H1 (cell line): ENCODE measurements at regions not wholly inside any gene's neighbourhood (a gene's known extent, or its start where the extent isn't known, plus 50 kb on each side); places are given as distances from the start of the nearest gene placed in this dataset.

Source experiments
- CTCF ChIA-PET: fragments of 300-600 bp; sonication (Branson Sonifier 250); formaldehyde crosslinking; loops from one replicate; lab custom pipeline; 2021; ENCODE audit not compliant: partially characterized antibody; lab: Charles Lee
- POLR2A ChIA-PET: fragments of 300-600 bp; sonication (Branson Sonifier 250); formaldehyde crosslinking; loops from one replicate; lab custom pipeline; 2021; ENCODE audit warnings: inconsistent platforms; ENCODE audit not compliant: partially characterized antibody; lab: Charles Lee
- DNase-seq, 2 experiments: peaks; one replicate each; pipeline versions ENCODE4 v3.0.0 to v3.0.0-alpha.2; 2010 to 2022; ENCODE audit warnings: low spot score in 2 of 2, low read depth in 1 of 2, mixed read lengths in 1 of 2
- FAIRE-seq: peaks from 2 replicates; lab custom pipeline; 2011; peaks lifted over from hg19 to GRCh38; lab: Jason Lieb, UNC
- H2AFZ ChIP-seq: 2 replicates; pipeline ENCODE4 v1.8.1; 2012; ENCODE audit warnings: low read length, inconsistent platforms
- H2AK5ac ChIP-seq: 2 replicates; pipeline ENCODE4 v1.6.1; 2013; ENCODE audit warnings: low read depth, low read length
- H2BK120ac ChIP-seq: replicated peaks from 2 replicates; pipeline ENCODE3; 2013; ENCODE audit warnings: low read depth, low read length, inconsistent platforms
- H2BK12ac ChIP-seq: 2 replicates; pipeline ENCODE4 v1.6.1; 2013; ENCODE audit warnings: low read depth, low read length
- H2BK15ac ChIP-seq: 2 replicates; pipeline ENCODE4 v1.6.1; 2013; ENCODE audit warnings: low read length
- H2BK20ac ChIP-seq: 2 replicates; pipeline ENCODE4 v1.6.1; 2013; ENCODE audit warnings: low read length
- H2BK5ac ChIP-seq: 2 replicates; pipeline ENCODE4 v1.6.1; 2013; ENCODE audit warnings: low read depth, low read length
- H3K14ac ChIP-seq: 2 replicates; pipeline ENCODE4 v1.6.1; 2013; ENCODE audit warnings: inconsistent platforms; ENCODE audit not compliant: insufficient read length
- H3K18ac ChIP-seq: 2 replicates; pipeline ENCODE4 v1.6.1; 2013; ENCODE audit warnings: low read length; ENCODE audit errors: extremely low read depth
- H3K23ac ChIP-seq: 2 replicates; pipeline ENCODE4 v1.6.1; 2013; ENCODE audit warnings: inconsistent platforms; ENCODE audit not compliant: insufficient read length
- H3K23me2 ChIP-seq: 2 replicates; pipeline ENCODE4 v1.6.1; 2013; ENCODE audit warnings: low read depth, low read length
- H3K27ac ChIP-seq: 2 replicates; pipeline ENCODE4 v1.6.1; 2011; ENCODE audit warnings: low read depth, low read length, inconsistent platforms
- H3K27me3 ChIP-seq, 4 experiments: replicated peaks in 1 of 4; 1 replicate in 1 of 4; 2 replicates in 3 of 4; pipeline versions ENCODE4 v1.6.1 to v1.8.1; 2011 to 2013; ENCODE audit warnings: low read length in 3 of 4, mild to moderate bottlenecking in 3 of 4, inconsistent platforms in 2 of 4, mixed read lengths in 2 of 4, moderate library complexity in 1 of 4; ENCODE audit not compliant: control insufficient read depth in 3 of 4, insufficient read depth in 3 of 4; ENCODE audit errors: extremely low read depth in 1 of 4
- H3K36me3 ChIP-seq, 4 experiments: 2 replicates each; pipeline versions ENCODE4 v1.6.1 to v1.8.1; 2011 to 2013; ENCODE audit warnings: mild to moderate bottlenecking in 4 of 4, low read length in 3 of 4, moderate library complexity in 2 of 4, control low read depth in 1 of 4, inconsistent platforms in 1 of 4; ENCODE audit not compliant: insufficient read depth in 4 of 4, control insufficient read depth in 2 of 4
- H3K4ac ChIP-seq: replicated peaks from 2 replicates; pipeline ENCODE3; 2013; ENCODE audit warnings: low read length, low read depth, mixed read lengths, inconsistent platforms; ENCODE audit not compliant: insufficient read length
- H3K4me1 ChIP-seq, 4 experiments: replicated peaks in 1 of 4; 1 replicate in 1 of 4; 2 replicates in 3 of 4; pipeline versions ENCODE4 v1.6.1 to v1.8.1; 2011 to 2013; ENCODE audit warnings: low read length in 3 of 4, inconsistent platforms in 2 of 4, mixed read lengths in 1 of 4; ENCODE audit not compliant: insufficient read depth in 4 of 4, control insufficient read depth in 3 of 4
- H3K4me2 ChIP-seq, 2 experiments: 2 replicates each; pipeline versions ENCODE4 v1.6.1 to v1.8.1; 2011 to 2013; ENCODE audit warnings: low read depth in 2 of 2, low read length in 2 of 2, control low read depth in 1 of 2, inconsistent platforms in 1 of 2, mild to moderate bottlenecking in 1 of 2; ENCODE audit not compliant: insufficient read depth in 1 of 2
- H3K4me3 ChIP-seq, 4 experiments: fragments of 200-600, 300-600 bp in 1 of 4; sonication (generic), shearing (Covaris generic), sonication (Bioruptor Twin) in 1 of 4; 2 replicates each; pipeline versions ENCODE4 v1.5.1 to v1.8.1; 2011 to 2016; ENCODE audit warnings: low read length in 4 of 4, low read depth in 3 of 4, control low read depth in 2 of 4, inconsistent platforms in 2 of 4, mild to moderate bottlenecking in 2 of 4, mixed read lengths in 1 of 4, moderate library complexity in 1 of 4; ENCODE audit not compliant: insufficient read depth in 2 of 4; ENCODE audit errors: extremely low read depth in 1 of 4
- H3K56ac ChIP-seq: replicated peaks from 2 replicates; pipeline ENCODE3; 2013; ENCODE audit warnings: low read depth, mild to moderate bottlenecking, mixed read lengths, low read length, inconsistent platforms; ENCODE audit not compliant: insufficient read length
- H3K79me1 ChIP-seq: 2 replicates; pipeline ENCODE4 v1.6.1; 2013; ENCODE audit warnings: low read depth, low read length, control low read depth
- H3K79me2 ChIP-seq, 2 experiments: 2 replicates each; pipeline versions ENCODE4 v1.6.1 to v1.8.1; 2012 to 2013; ENCODE audit warnings: low read length in 2 of 2, mild to moderate bottlenecking in 2 of 2, inconsistent platforms in 1 of 2; ENCODE audit not compliant: insufficient read depth in 2 of 2, control insufficient read depth in 1 of 2
- H3K9ac ChIP-seq, 4 experiments: replicated peaks in 1 of 4; 1 replicate in 1 of 4; 2 replicates in 3 of 4; pipeline versions ENCODE4 v1.6.1 to v1.8.1; 2011 to 2013; ENCODE audit warnings: low read depth in 3 of 4, low read length in 3 of 4, control low read depth in 2 of 4, mild to moderate bottlenecking in 2 of 4, moderate library complexity in 2 of 4, inconsistent platforms in 1 of 4; ENCODE audit errors: extremely low read depth in 1 of 4
- H3K9me3 ChIP-seq, 2 experiments: 2 replicates each; pipeline versions ENCODE4 v1.6.1 to v1.8.1; 2012 to 2013; ENCODE audit warnings: mild to moderate bottlenecking in 2 of 2, moderate library complexity in 2 of 2, control low read depth in 1 of 2, inconsistent platforms in 1 of 2, low read depth in 1 of 2, low read length in 1 of 2, mixed read lengths in 1 of 2; ENCODE audit not compliant: insufficient read depth in 2 of 2
- H4K20me1 ChIP-seq, 2 experiments: replicated peaks in 1 of 2; 2 replicates each; pipeline versions ENCODE3 to v1.8.1; 2011 to 2013; ENCODE audit warnings: inconsistent platforms in 2 of 2, low read length in 2 of 2, mild to moderate bottlenecking in 1 of 2; ENCODE audit not compliant: insufficient read depth in 2 of 2, control insufficient read depth in 1 of 2
- H4K5ac ChIP-seq: 2 replicates; pipeline ENCODE4 v1.6.1; 2013; ENCODE audit warnings: low read length, low read depth, mixed read lengths, inconsistent platforms; ENCODE audit not compliant: insufficient read length
- H4K8ac ChIP-seq: 2 replicates; pipeline ENCODE4 v1.8.0; 2013; ENCODE audit warnings: mild to moderate bottlenecking, moderate library complexity, low read length, inconsistent platforms; ENCODE audit not compliant: insufficient read depth; ENCODE audit errors: extremely low read depth
- H4K91ac ChIP-seq: replicated peaks from 2 replicates; pipeline ENCODE3; 2013; ENCODE audit warnings: low read length, mixed read lengths, inconsistent platforms; ENCODE audit not compliant: insufficient read length
- BACH1 ChIP-seq: IDR thresholded peaks from 2 replicates; pipeline ENCODE4 v1.6.1; 2012; ENCODE audit warnings: low read length, improper control_type of control experiment
- CEBPB ChIP-seq: IDR thresholded peaks from 2 replicates; pipeline ENCODE4 v1.6.1; 2012; ENCODE audit warnings: low read depth, low read length
- EP300 ChIP-seq, 2 experiments: IDR thresholded peaks; 1 replicate in 1 of 2; 2 replicates in 1 of 2; pipeline ENCODE4 v1.6.1; 2011 to 2012; ENCODE audit warnings: low read depth in 2 of 2, low read length in 2 of 2, mild to moderate bottlenecking in 2 of 2, borderline replicate concordance in 1 of 2, inconsistent platforms in 1 of 2, moderate library complexity in 1 of 2
- POLR2AphosphoS5 ChIP-seq: IDR thresholded peaks from 2 replicates; pipeline ENCODE4 v1.6.1; 2011; ENCODE audit warnings: low read depth, low read length
- TAF1 ChIP-seq: IDR thresholded peaks from 2 replicates; pipeline ENCODE4 v1.6.1; 2011; ENCODE audit warnings: mild to moderate bottlenecking, low read depth, low read length
- WGBS, 2 experiments: shearing (Covaris generic) in 1 of 2; methylation state at CpG; one replicate each; pipeline versions ENCODE4 v1.1.6 to v1.1.7; 2013 to 2015; ENCODE audit warnings: low lambda C conversion rate in 2 of 2, mixed read lengths in 2 of 2, inconsistent platforms in 1 of 2, low coverage in 1 of 2, missing lambda C conversion rate in 1 of 2; ENCODE audit not compliant: insufficient replicate concordance in 2 of 2, insufficient coverage in 1 of 2, insufficient read length in 1 of 2; ENCODE audit errors: extremely low coverage in 1 of 2, missing lambda C conversion rate in 1 of 2; 5-methylcytosine and 5-hydroxymethylcytosine counted together
- TF ChIP-seq, protein P1 (sequence below), 3 experiments: IDR thresholded peaks; 1 replicate in 2 of 3; 2 replicates in 1 of 3; pipeline versions ENCODE4 v1.5.1 to v1.6.1; 2011; ENCODE audit warnings: low read length in 3 of 3, mild to moderate bottlenecking in 3 of 3, inconsistent platforms in 2 of 3, low read depth in 1 of 3, moderate library complexity in 1 of 3; ENCODE audit not compliant: insufficient read depth in 1 of 3; ENCODE audit errors: control extremely low read depth in 1 of 3
- TF ChIP-seq, protein P2 (sequence below): IDR thresholded peaks from 2 replicates; pipeline ENCODE4 v1.6.1; 2011; ENCODE audit warnings: low read depth, mild to moderate bottlenecking, low read length; ENCODE audit not compliant: insufficient read depth

DNA sequence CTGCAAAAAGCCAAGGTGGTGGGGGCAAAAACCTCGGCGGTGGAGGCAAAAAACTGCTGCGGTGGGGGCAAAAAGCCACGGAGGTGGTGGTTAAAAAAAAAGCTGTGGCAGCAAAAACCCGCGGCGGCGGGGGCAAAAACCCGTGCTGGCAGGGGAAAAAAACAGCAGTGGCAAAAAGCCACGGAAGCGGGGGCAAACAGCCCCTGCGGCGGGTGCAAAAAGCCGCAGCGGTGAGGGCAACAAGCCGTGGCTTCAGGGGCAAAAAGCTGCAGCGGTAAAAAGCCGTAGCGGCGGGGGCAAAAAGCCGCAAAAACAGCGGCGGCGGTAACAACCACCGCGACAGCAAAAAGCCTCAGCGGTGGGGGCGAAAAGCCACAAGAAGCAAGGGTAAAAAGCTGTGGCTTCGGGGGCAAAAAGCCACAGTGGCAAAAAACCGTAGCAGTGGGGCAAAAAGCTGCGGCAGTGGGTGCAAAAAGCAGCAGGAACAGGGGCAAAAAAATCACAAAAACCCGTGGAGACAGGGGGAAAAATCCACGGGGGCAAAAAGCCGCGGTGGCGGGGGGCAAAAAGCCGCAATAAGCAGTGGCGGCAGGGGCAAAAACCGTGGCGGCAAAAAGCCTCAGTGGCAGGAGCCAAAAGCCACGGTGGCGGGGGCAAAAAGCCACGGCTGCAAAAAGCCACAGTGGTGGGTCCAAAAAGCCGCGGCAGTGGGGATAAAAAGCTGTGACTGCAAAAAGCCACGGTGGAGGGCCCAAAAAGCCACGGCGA, 193.7 kb downstream of the SHCBP1 start:
- DNase-seq (no peak), FAIRE-seq (no peak)
- Histone ChIP-seq H2AFZ (no peak overlapping the region), H2BK120ac (no peak overlapping the region), H4K20me1 (no peaks in the 10 kb centered on the region), H3K14ac (no peak overlapping the region), H3K4ac (no peak overlapping the region), H3K27me3 (no peaks in the 10 kb centered on the region), H3K56ac (no peak overlapping the region), H3K9ac (no peak overlapping the region), H4K5ac (no peak overlapping the region), H3K27ac (no peak overlapping the region), H3K4me1 (no peaks in the 10 kb centered on the region), H3K23me2 (no peaks in the 10 kb centered on the region), H4K91ac (no peak overlapping the region), H4K8ac (no peak overlapping the region), H3K79me2 (no peaks in the 10 kb centered on the region), H3K18ac (no peak overlapping the region), H2BK5ac (no peak overlapping the region), H3K79me1 (no peaks in the 10 kb centered on the region), H2BK20ac (no peak overlapping the region), H3K23ac (no peak overlapping the region), H3K4me2 (no peak overlapping the region), H2BK12ac (no peak overlapping the region), H2AK5ac (no peak overlapping the region), H2BK15ac (no peak overlapping the region), H3K9me3 (peaks cover 7 to 25% of the 10 kb centered on the region in 2 experiments; a peak in 3 of 4 replicates), H3K4me3 (no peak overlapping the region), H3K36me3 (no peaks in the 10 kb centered on the region)
- ChIA-PET POLR2A (no interaction called here), CTCF (no interaction called here)
- WGBS, 2 experiments, result 95% methylated on average over 38 of the region's 48 CpGs; no CpG with 5 or more reads in 1 of the 2 experiments
- TF ChIP-seq BACH1 (no peak), CEBPB (no peak), EP300 (IDR thresholded peaks at IDR 0.05; ENCODE audit: borderline replicate concordance in 1 of 2, low read depth in 2 of 2, low read length in 2 of 2) (no peak), TAF1 (no peak), POLR2AphosphoS5 (no peak)
- TF ChIP-seq, protein P1, sequence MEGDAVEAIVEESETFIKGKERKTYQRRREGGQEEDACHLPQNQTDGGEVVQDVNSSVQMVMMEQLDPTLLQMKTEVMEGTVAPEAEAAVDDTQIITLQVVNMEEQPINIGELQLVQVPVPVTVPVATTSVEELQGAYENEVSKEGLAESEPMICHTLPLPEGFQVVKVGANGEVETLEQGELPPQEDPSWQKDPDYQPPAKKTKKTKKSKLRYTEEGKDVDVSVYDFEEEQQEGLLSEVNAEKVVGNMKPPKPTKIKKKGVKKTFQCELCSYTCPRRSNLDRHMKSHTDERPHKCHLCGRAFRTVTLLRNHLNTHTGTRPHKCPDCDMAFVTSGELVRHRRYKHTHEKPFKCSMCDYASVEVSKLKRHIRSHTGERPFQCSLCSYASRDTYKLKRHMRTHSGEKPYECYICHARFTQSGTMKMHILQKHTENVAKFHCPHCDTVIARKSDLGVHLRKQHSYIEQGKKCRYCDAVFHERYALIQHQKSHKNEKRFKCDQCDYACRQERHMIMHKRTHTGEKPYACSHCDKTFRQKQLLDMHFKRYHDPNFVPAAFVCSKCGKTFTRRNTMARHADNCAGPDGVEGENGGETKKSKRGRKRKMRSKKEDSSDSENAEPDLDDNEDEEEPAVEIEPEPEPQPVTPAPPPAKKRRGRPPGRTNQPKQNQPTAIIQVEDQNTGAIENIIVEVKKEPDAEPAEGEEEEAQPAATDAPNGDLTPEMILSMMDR (IDR thresholded peaks at IDR 0.05; ENCODE audit: control extremely low read depth in 1 of 3, insufficient read depth in 1 of 3, low read depth in 1 of 3, low read length in 3 of 3), result no peak
- TF ChIP-seq, protein P2, sequence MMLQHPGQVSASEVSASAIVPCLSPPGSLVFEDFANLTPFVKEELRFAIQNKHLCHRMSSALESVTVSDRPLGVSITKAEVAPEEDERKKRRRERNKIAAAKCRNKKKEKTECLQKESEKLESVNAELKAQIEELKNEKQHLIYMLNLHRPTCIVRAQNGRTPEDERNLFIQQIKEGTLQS, result no peak
